ENCODE measurements at regions not wholly inside any gene's neighbourhood (a gene's known extent, or its start where the extent isn't known, plus 50 kb on each side); places are given as distances from the start of the nearest gene placed in this dataset.

GRCh38 chr7:73977619-73978618, 50.1 kb upstream of the ELN start:
- H3K27me3 ChIP-seq = no peaks in the 10 kb centered on the region
- 90 to 91% methylated on average over 17 to 23 of the region's 23 CpGs for WGBS, 2 donors
- DNase-seq = no peak
- TF ChIP-seq CTCF (IDR thresholded peaks at IDR 0.05) = no peak
- no peak for TF ChIP-seq POLR2A (IDR thresholded peaks at IDR 0.05)
- no peak overlapping the region for H3K4me3 ChIP-seq (replicated peaks in 1 of 3)
- H3K4me1 ChIP-seq = no peaks in the 10 kb centered on the region
- no peak overlapping the region for H3K27ac ChIP-seq
- intact Hi-C loops (cut with DNase I) = no loop called here
- H3K9me3 ChIP-seq = no peaks in the 10 kb centered on the region
- no peaks in the 10 kb centered on the region for H3K36me3 ChIP-seq

Data from thyroid gland (tissue), 4 donors.